Mucosa of descending colon (tissue), 3 donors: ENCODE measurements at regions not wholly inside any gene's neighbourhood (a gene's known extent, or its start where the extent isn't known, plus 50 kb on each side); places are given as distances from the start of the nearest gene placed in this dataset.

ENCODE experiments used
- ATAC-seq: fragments of 200-7000 bp; cut with Tn5 transposase; one replicate; pipeline ENCODE4 v1.9.1; 2020; ENCODE audit warnings: mild to moderate bottlenecking, moderate library complexity
- DNase-seq, 3 donors: peaks; one replicate each; pipeline ENCODE4 v3.0.0-alpha.2; 2020
- H3K36me3 ChIP-seq: fragments of 200-600 bp; one replicate; pipeline ENCODE4 v1.8.0; 2021; ENCODE audit warnings: low read depth, mild to moderate bottlenecking
- H3K4me1 ChIP-seq: fragments of 200-600 bp; one replicate; pipeline ENCODE4 v1.8.0; 2021; ENCODE audit warnings: low read depth, mild to moderate bottlenecking
- H3K4me3 ChIP-seq: fragments of 200-600 bp; one replicate; pipeline ENCODE4 v1.8.0; 2021; ENCODE audit warnings: mild to moderate bottlenecking
- H3K9me3 ChIP-seq: fragments of 200-600 bp; one replicate; pipeline ENCODE4 v1.8.0; 2021; ENCODE audit warnings: mild to moderate bottlenecking
- intact Hi-C, 2 donors: fragments of 100-400 bp; cut with DNase I in 1 of 2; cut with micrococcal nuclease in 1 of 2; formaldehyde crosslinking; loops; one replicate each; pipeline versions ENCODE4 v1.11.0 to v1.11.1; 2022; cut with DNase I, micrococcal nuclease
- TF ChIP-seq, protein P1 (sequence below): fragments of 200-600 bp; IDR thresholded peaks from one replicate; pipeline ENCODE4 v1.8.0; 2022; ENCODE audit warnings: antibody characterized with exemption, mild to moderate bottlenecking
- donor health status: DM: no; HTN: no; CAD: no; lungs with moderate emphysema.
- donor health status: DM: no; HTN: no; CAD: no.
- donor health status: DM: no; HTN: yes; CAD: no.

DNA sequence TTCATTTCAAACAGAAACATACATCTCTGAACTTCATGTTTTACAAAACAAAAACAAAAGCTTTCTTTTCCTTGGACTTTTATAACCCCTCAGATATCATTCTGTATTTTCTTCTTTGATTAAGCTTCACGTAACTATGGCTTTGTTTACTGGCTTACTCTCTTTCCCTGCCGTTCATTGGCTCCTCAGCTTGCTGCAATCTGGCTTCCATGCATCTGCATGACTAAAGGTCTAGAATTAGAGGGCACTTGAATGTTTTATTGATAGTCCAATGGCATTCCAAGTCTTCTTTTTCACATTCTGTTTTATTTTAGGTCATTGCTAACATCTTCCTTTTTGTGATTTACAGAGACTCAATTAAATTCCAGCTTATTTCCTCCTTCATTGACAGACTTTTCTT, 487.6 kb downstream of the GRXCR1 start:
- Histone ChIP-seq H3K4me1 (no peaks in the 10 kb centered on the region), H3K36me3 (no peaks in the 10 kb centered on the region), H3K9me3 (peaks cover 10% of the 10 kb centered on the region), H3K4me3 (no peak overlapping the region)
- TF ChIP-seq, protein P1, sequence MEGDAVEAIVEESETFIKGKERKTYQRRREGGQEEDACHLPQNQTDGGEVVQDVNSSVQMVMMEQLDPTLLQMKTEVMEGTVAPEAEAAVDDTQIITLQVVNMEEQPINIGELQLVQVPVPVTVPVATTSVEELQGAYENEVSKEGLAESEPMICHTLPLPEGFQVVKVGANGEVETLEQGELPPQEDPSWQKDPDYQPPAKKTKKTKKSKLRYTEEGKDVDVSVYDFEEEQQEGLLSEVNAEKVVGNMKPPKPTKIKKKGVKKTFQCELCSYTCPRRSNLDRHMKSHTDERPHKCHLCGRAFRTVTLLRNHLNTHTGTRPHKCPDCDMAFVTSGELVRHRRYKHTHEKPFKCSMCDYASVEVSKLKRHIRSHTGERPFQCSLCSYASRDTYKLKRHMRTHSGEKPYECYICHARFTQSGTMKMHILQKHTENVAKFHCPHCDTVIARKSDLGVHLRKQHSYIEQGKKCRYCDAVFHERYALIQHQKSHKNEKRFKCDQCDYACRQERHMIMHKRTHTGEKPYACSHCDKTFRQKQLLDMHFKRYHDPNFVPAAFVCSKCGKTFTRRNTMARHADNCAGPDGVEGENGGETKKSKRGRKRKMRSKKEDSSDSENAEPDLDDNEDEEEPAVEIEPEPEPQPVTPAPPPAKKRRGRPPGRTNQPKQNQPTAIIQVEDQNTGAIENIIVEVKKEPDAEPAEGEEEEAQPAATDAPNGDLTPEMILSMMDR: no peak
- intact Hi-C loops: no loop called here
- DNase-seq (no peak), ATAC-seq (no peak)

DNA sequence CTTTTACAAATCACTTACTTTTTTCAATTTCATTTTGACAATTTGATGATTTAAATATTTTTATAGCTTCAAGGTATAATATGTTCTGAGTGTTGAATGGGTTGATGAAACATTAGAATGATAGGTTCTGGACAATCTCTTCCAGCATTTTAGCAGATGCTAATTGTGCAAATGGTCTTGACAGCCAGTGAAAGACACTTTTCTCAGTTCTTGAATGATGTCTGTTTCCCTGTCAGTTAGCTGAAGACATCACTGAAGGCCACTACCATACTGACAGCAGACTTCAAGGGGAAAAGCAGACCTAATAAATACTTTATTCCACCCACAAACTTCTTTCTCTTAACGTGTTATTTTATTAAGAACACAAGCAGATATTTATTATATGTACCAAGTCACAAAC, 498.6 kb downstream of the GRXCR1 start:
- Histone ChIP-seq H3K4me1 (no peaks in the 10 kb centered on the region), H3K4me3 (no peak overlapping the region), H3K36me3 (no peaks in the 10 kb centered on the region), H3K9me3 (peaks cover 19% of the 10 kb centered on the region)
- intact Hi-C loops: no loop called here
- TF ChIP-seq, protein P1: no peak
- DNase-seq: no peak
- ATAC-seq: no peak

DNA sequence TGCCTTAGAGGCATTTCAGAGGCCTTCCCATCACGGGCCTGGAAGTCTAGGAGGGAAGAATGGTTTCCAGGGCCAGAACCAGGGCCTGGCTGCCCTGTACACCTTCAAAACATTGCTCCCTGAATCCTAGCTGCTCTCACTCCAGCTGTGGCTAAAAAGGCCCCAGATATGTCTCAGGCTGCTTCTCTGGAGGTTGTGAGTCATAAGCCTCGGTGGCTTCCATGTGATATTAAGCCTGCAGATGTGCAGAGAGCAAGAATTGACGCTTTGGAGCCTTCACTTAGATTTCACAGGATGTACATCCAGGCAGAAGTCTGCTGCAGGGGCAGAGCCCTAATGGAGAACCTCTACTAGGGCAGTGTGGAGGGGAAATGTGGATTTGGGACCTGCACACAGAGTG, 502.5 kb downstream of the GRXCR1 start:
- H3K9me3 ChIP-seq: peaks cover 20% of the 10 kb centered on the region

DNA sequence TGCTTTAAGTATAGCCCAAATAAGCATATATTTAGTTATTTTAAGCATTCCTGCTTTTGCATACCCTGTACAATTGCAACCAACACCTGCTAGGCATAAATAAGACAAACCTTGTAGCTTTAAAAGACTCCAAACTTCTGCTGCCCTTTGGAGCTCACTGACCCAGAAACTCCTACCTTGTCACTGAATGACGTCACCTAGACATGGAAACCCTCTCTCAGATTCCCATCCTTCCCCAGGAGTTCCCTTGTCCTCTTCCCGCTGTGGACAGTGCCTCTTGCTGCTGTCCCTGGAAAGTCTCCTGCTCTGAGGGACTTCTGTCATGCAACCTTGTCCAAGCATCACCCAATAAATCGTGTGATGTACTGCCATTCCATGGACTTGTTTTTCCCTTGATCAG, 507.2 kb downstream of the GRXCR1 start:
- TF ChIP-seq, protein P1: no peak
- intact Hi-C loops: no loop called here
- DNase-seq: no peak
- no peak overlapping the region for H3K4me3 ChIP-seq
- peaks cover 24% of the 10 kb centered on the region for H3K9me3 ChIP-seq
- H3K36me3 ChIP-seq: no peaks in the 10 kb centered on the region
- no peaks in the 10 kb centered on the region for H3K4me1 ChIP-seq
- ATAC-seq: no peak

More for the DNA sequence above, 502.5 kb downstream of the GRXCR1 start:
- ATAC-seq (no peak), DNase-seq (no peak)
- intact Hi-C loops: no loop called here
- H3K36me3 ChIP-seq: no peaks in the 10 kb centered on the region
- TF ChIP-seq, protein P1: no peak
- H3K4me1 ChIP-seq: no peaks in the 10 kb centered on the region
- H3K4me3 ChIP-seq: no peak overlapping the region

DNA sequence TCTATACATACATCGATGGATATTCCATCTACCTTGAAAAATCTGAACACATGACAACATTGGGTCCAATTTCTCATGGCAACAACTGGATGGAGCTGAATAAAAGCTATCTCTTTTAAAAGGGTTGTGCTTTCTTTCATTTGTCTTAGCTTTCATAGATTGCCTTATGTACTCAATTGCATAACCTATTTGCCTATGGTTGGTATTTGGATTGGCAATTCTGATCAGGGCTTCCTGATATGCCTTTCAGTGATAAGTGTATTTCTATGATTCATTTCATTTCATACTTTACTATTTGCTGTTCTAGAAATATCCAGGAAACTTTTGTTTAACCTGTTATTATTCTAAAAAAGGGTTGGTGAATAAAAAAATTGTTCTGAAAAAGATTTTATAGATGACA, 509.9 kb downstream of the GRXCR1 start:
- Histone ChIP-seq H3K9me3 (peaks cover 33% of the 10 kb centered on the region), H3K36me3 (no peaks in the 10 kb centered on the region), H3K4me3 (no peak overlapping the region), H3K4me1 (no peaks in the 10 kb centered on the region)
- ATAC-seq: no peak
- intact Hi-C loops: no loop called here
- DNase-seq: no peak
- TF ChIP-seq, protein P1: no peak

DNA sequence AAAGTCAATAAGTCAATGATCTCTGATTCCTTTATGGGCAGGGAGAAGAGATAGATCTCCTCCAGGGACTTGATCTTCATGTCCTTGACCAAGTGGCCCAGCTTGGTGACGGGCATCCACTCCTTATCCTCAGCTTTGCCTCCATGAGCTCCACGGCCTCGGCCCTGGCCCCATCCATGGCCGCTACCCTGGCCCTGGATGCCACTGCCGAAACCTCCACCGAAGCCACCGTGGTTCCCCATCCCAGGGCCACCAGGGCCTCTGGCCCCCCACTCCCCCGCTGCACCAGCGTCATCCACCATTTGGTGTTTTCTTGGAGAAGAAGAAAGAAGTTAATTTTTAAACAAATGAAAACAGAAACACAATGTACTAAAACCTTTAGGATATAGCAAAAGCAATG, 518.1 kb downstream of the GRXCR1 start:
- no peaks in the 10 kb centered on the region for H3K4me1 ChIP-seq
- H3K4me3 ChIP-seq: no peak overlapping the region
- intact Hi-C loops: no loop called here
- peaks cover 41% of the 10 kb centered on the region for H3K9me3 ChIP-seq
- H3K36me3 ChIP-seq: no peaks in the 10 kb centered on the region
- DNase-seq (peak in 1 of 3 donors; percentile 29), ATAC-seq (no peak)
- TF ChIP-seq, protein P1: no peak
